Bronchial epithelial cell (primary cell): ENCODE measurements at regions not wholly inside any gene's neighbourhood (a gene's known extent, or its start where the extent isn't known, plus 50 kb on each side); places are given as distances from the start of the nearest gene placed in this dataset.
"Not testable (repeated sequence)": the region's sequence is repeated elsewhere in the genome, so short reads cannot be mapped to it uniquely, and the experiment has no call there.

ENCODE experiments used
- DNase-seq: peaks from one replicate; pipeline ENCODE4 v3.0.0-alpha.2; 2010; ENCODE audit warnings: low read depth
- FAIRE-seq: peaks from 2 replicates; lab custom pipeline; 2011; peaks lifted over from hg19 to GRCh38; lab: Jason Lieb, UNC
- H3K27me3 ChIP-seq: 2 replicates; pipeline ENCODE4 v1.5.1; 2011; ENCODE audit warnings: low read length; ENCODE audit not compliant: control insufficient read depth, insufficient read depth
- H3K36me3 ChIP-seq: 2 replicates; pipeline ENCODE4 v1.5.1; 2011; ENCODE audit warnings: low read length; ENCODE audit not compliant: control insufficient read depth, insufficient read depth
- H3K4me3 ChIP-seq: 2 replicates; pipeline ENCODE4 v1.5.1; 2011; ENCODE audit warnings: mild to moderate bottlenecking, low read depth, low read length, control low read depth
- TF ChIP-seq, protein P1 (sequence below): IDR thresholded peaks from 2 replicates; pipeline ENCODE4 v1.5.1; 2011; ENCODE audit warnings: mild to moderate bottlenecking, moderate library complexity, low read length, control low read depth, inconsistent platforms; ENCODE audit not compliant: insufficient read depth, severe bottlenecking

DNA sequence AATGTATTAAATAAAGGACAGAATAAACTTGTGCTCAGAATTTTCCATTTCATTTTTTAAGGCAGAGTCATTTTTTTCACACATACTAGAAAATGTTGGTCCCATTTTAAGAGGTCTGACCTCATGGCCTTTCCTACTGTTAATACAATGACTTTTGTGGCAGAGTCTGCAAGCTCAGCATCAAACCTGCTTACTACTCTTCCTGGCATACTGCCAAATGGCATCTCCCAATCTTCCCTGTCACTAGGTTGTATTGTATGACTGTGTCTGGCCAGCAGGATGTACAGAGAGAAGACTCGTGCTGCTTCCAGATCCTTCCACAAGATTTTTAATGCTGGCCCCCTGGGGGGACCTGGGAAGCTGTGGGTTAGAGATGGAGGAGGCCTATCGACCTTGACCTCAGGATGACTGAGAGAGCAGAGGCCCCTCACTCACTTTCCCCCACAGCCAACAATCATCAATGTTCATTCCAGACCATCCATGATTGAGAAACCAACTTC is 64.7 kb downstream of the BARX1 start:
- DNase-seq = no peak
- no peak for FAIRE-seq
- no peaks in the 10 kb centered on the region for H3K36me3 ChIP-seq
- no peak overlapping the region for H3K4me3 ChIP-seq
- no peaks in the 10 kb centered on the region for H3K27me3 ChIP-seq
- TF ChIP-seq, protein P1, sequence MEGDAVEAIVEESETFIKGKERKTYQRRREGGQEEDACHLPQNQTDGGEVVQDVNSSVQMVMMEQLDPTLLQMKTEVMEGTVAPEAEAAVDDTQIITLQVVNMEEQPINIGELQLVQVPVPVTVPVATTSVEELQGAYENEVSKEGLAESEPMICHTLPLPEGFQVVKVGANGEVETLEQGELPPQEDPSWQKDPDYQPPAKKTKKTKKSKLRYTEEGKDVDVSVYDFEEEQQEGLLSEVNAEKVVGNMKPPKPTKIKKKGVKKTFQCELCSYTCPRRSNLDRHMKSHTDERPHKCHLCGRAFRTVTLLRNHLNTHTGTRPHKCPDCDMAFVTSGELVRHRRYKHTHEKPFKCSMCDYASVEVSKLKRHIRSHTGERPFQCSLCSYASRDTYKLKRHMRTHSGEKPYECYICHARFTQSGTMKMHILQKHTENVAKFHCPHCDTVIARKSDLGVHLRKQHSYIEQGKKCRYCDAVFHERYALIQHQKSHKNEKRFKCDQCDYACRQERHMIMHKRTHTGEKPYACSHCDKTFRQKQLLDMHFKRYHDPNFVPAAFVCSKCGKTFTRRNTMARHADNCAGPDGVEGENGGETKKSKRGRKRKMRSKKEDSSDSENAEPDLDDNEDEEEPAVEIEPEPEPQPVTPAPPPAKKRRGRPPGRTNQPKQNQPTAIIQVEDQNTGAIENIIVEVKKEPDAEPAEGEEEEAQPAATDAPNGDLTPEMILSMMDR = no peak

DNA sequence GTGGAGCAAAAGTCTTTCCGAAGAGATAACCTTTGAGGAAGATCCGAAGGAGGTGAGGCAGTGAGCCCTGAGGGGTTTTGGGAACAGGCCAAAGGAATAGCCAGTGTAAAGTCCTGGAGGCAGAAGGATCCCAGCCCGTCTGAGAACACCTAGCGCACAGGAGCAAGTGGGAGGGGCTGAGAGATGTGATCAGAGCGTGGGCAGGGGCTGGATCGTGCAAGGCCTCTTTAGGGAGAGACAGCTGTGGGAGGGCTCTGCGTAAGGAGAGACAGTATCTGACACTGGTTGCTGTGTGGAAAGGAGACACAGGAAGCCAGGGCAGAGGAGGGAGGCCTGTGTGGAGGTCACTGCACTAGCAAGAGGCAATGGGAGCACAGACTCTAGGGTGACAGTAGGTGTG is 68.2 kb downstream of the BARX1 start:
- no peak for FAIRE-seq
- H3K36me3 ChIP-seq = no peaks in the 10 kb centered on the region
- no peak overlapping the region for H3K4me3 ChIP-seq
- TF ChIP-seq, protein P1 = no peak
- DNase-seq = no peak
- no peaks in the 10 kb centered on the region for H3K27me3 ChIP-seq

DNA sequence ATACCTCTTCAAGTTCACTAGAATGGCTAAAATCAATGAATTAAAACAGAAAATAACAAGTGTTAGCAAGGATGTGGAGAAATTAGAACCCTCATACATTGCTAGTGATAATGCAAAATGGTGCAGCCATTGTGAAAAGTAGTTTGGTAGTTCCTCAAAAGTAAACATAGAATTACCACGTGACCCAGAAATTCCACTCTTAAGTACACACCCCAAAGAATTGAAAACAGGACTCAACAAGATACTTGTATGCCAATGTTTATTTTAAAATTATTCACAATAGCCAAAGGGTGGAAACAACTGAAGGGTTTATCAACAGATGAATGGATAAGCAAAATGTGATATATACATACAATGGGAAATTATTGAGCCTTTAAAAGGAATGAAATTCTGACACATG is 70.3 kb downstream of the BARX1 start:
- no peak overlapping the region for H3K4me3 ChIP-seq
- DNase-seq = peak; percentile 75

DNA sequence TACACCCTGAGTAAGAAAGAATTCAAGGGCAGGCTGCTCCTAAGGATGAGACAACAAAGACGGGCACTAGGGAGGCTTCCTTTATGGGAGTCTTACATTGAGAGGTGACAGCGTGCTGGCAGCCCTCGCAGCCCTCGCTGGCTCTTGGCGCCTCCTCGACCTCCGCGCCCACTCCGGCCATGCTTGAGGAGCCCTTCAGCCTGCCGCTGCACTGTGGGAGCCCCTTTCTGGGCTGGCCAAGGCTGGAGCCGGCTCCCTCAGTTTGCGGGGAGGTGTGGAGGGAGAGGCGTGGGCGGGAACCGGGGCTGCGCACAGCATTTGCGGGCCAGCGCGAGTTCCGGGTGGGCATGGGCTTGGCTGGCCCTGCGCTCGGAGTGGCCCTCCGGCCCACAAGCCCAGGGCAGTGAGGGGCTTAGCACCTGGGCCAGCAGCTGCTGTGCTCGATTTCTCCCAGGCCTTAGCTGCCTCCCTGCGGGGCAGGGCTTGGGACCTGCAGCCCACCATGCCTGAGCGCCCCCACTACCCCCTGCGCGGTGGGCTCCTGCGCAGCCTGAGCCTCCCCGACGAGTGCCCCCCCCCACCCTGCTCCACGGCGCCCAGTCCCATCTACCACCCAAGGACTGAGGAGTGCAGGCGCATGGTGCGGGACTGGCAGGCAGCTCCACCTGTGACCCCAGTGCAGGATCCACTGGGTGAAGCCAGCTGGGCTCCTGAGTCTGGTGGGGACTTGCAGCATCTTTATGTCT is 75.3 kb downstream of the BARX1 start:
- not testable (repeated sequence) for DNase-seq, H3K36me3 ChIP-seq, FAIRE-seq, H3K4me3 ChIP-seq, H3K27me3 ChIP-seq

More for the DNA sequence above, 70.3 kb downstream of the BARX1 start:
- FAIRE-seq = no peak
- Histone ChIP-seq H3K27me3 (no peaks in the 10 kb centered on the region), H3K36me3 (no peaks in the 10 kb centered on the region)
- TF ChIP-seq, protein P1 = no peak

DNA sequence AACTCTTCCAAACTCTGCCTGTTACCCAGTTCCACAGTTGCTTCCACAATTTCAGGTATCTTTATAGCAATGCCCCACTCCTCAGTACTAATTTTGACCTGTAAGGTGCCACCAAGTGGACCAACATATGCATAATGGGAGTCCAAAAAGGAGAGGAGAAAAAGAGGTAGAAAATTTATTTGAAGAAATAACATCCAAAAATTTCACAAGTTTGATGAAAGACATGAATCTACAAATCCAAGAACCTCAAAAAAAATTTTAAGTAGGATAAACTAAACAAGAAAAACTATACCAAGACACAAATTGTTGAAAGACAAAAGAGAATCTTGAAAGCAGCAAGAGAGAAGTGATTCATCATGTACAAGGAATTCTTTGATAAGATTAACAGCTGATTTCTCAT is 79.8 kb downstream of the BARX1 start:
- no peak for FAIRE-seq
- H3K4me3 ChIP-seq = no peak overlapping the region

DNA sequence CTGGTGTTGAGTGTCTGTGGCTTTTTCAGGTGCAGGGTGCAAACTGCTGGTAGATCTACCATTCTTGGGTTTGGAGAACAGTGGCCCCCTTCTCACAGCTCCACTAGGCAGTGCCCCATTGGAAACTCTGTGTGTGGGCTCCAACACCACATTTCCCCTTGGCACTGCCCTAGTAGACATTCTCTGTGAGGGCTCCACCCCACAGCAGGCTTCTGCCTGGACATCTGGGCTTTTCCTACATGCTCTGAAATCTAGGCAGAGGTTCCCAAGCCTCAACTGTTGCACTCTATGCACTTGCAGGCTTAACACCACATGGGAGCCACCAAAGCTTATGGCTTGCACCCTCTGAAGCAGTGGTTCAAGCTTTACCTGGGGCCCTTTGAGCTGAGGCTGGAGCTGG is 80.9 kb downstream of the BARX1 start:
- no peaks in the 10 kb centered on the region for H3K36me3 ChIP-seq
- DNase-seq (no peak), FAIRE-seq (no peak)
- H3K4me3 ChIP-seq = no peak overlapping the region
- no peaks in the 10 kb centered on the region for H3K27me3 ChIP-seq
- TF ChIP-seq, protein P1 = no peak

More for the DNA sequence above, 79.8 kb downstream of the BARX1 start:
- no peaks in the 10 kb centered on the region for H3K36me3 ChIP-seq
- H3K27me3 ChIP-seq = no peaks in the 10 kb centered on the region
- DNase-seq = no peak
- TF ChIP-seq, protein P1 = no peak
